Activated CD4-positive, alpha-beta T cell treated with anti-CD3 and anti-CD28 coated beads, Interleukin-2, amount 10 ng/mL, durations not matched to agents 24 days and 14 days (primary cell): ENCODE measurements at regions not wholly inside any gene's neighbourhood (a gene's known extent, or its start where the extent isn't known, plus 50 kb on each side); places are given as distances from the start of the nearest gene placed in this dataset.

Experiments used
- DNase-seq: peaks from one replicate; pipeline ENCODE4 v3.0.0; 2022
- H3K27ac Mint-ChIP-seq: one replicate; pipeline ENCODE4 v1.8.0; 2022; ENCODE audit warnings: mild to moderate bottlenecking, mixed read lengths
- H3K27me3 Mint-ChIP-seq: one replicate; pipeline ENCODE4 v1.8.0; 2022; ENCODE audit warnings: mixed read lengths
- H3K36me3 Mint-ChIP-seq: one replicate; pipeline ENCODE4 v1.8.0; 2022; ENCODE audit warnings: low read depth, mild to moderate bottlenecking, mixed read lengths
- H3K4me1 Mint-ChIP-seq: one replicate; pipeline ENCODE4 v1.8.0; 2021; ENCODE audit warnings: mixed read lengths
- H3K4me3 Mint-ChIP-seq: one replicate; pipeline ENCODE4 v1.8.0; 2022; ENCODE audit warnings: mild to moderate bottlenecking, moderate library complexity, mixed read lengths
- H3K9me3 Mint-ChIP-seq: one replicate; pipeline ENCODE4 v1.8.0; 2021; ENCODE audit warnings: mixed read lengths
- intact Hi-C: fragments of 100-400 bp; cut with micrococcal nuclease; formaldehyde crosslinking; loops from one replicate; pipeline ENCODE4 v1.15.1; 2023

GRCh38 chr9:86471171-86471815 is 117.1 kb upstream of the TUT7 start:
- DNase-seq: no peak
- H3K27me3 Mint-ChIP-seq: peaks cover 9% of the 10 kb centered on the region
- H3K4me3 Mint-ChIP-seq: no peak overlapping the region
- intact Hi-C loops: no loop called here
- H3K36me3 Mint-ChIP-seq: no peaks in the 10 kb centered on the region
- H3K9me3 Mint-ChIP-seq: no peaks in the 10 kb centered on the region
- H3K27ac Mint-ChIP-seq: no peak overlapping the region
- H3K4me1 Mint-ChIP-seq: no peaks in the 10 kb centered on the region

- H3K36me3 Mint-ChIP-seq: no peaks in the 10 kb centered on the region
- no peak overlapping the region for H3K4me3 Mint-ChIP-seq
- intact Hi-C loops: no loop called here
- H3K9me3 Mint-ChIP-seq: no peaks in the 10 kb centered on the region
- no peak overlapping the region for H3K27ac Mint-ChIP-seq
- no peak for DNase-seq
- H3K4me1 Mint-ChIP-seq: no peaks in the 10 kb centered on the region
- peaks cover 8% of the 10 kb centered on the region for H3K27me3 Mint-ChIP-seq
Measured at GRCh38 chr9:86470326-86470725, 116.1 kb upstream of the TUT7 start.

- H3K9me3 Mint-ChIP-seq: no peaks in the 10 kb centered on the region
- H3K4me3 Mint-ChIP-seq: no peak overlapping the region
- H3K27ac Mint-ChIP-seq: no peak overlapping the region
- no peak for DNase-seq
- no peaks in the 10 kb centered on the region for H3K4me1 Mint-ChIP-seq
- H3K27me3 Mint-ChIP-seq: peaks cover 8% of the 10 kb centered on the region
- intact Hi-C loops: no loop called here
- H3K36me3 Mint-ChIP-seq: no peaks in the 10 kb centered on the region
Measured at GRCh38 chr9:86469476-86470250, 115.5 kb upstream of the TUT7 start.

GRCh38 chr9:86464242-86464641 is 110.0 kb upstream of the TUT7 start:
- H3K36me3 Mint-ChIP-seq: no peaks in the 10 kb centered on the region
- H3K4me1 Mint-ChIP-seq: no peaks in the 10 kb centered on the region
- no peak overlapping the region for H3K27ac Mint-ChIP-seq
- no peak for DNase-seq
- intact Hi-C loops: no loop called here
- peaks cover 4% of the 10 kb centered on the region for H3K27me3 Mint-ChIP-seq
- no peak overlapping the region for H3K4me3 Mint-ChIP-seq
- H3K9me3 Mint-ChIP-seq: no peaks in the 10 kb centered on the region

- Mint-ChIP-seq H3K9me3 (no peaks in the 10 kb centered on the region), H3K4me1 (no peaks in the 10 kb centered on the region), H3K27me3 (peaks cover 6% of the 10 kb centered on the region), H3K27ac (no peak overlapping the region), H3K36me3 (no peaks in the 10 kb centered on the region), H3K4me3 (no peak overlapping the region)
- no peak for DNase-seq
- intact Hi-C loops: no loop called here
Measured at GRCh38 chr9:86460216-86461002, 106.2 kb upstream of the TUT7 start.

GRCh38 chr9:86459599-86460155 is 105.5 kb upstream of the TUT7 start:
- no peak for DNase-seq
- no peak overlapping the region for H3K4me3 Mint-ChIP-seq
- H3K36me3 Mint-ChIP-seq: no peaks in the 10 kb centered on the region
- H3K27ac Mint-ChIP-seq: no peak overlapping the region
- no peaks in the 10 kb centered on the region for H3K4me1 Mint-ChIP-seq
- peaks cover 6% of the 10 kb centered on the region for H3K27me3 Mint-ChIP-seq
- H3K9me3 Mint-ChIP-seq: no peaks in the 10 kb centered on the region
- intact Hi-C loops: no loop called here

GRCh38 chr9:86459191-86459590 is 105.0 kb upstream of the TUT7 start:
- intact Hi-C loops: no loop called here
- no peak for DNase-seq
- Mint-ChIP-seq H3K9me3 (no peaks in the 10 kb centered on the region), H3K36me3 (no peaks in the 10 kb centered on the region), H3K27ac (no peak overlapping the region), H3K4me1 (no peaks in the 10 kb centered on the region), H3K4me3 (no peak overlapping the region), H3K27me3 (peaks cover 6% of the 10 kb centered on the region)

GRCh38 chr9:86458191-86458855 is 104.1 kb upstream of the TUT7 start:
- intact Hi-C loops: no loop called here
- Mint-ChIP-seq H3K36me3 (no peaks in the 10 kb centered on the region), H3K4me3 (no peak overlapping the region), H3K4me1 (no peaks in the 10 kb centered on the region), H3K27ac (no peak overlapping the region), H3K9me3 (no peaks in the 10 kb centered on the region), H3K27me3 (peaks cover 6% of the 10 kb centered on the region)
- DNase-seq: no peak

- no peak overlapping the region for H3K4me3 Mint-ChIP-seq
- H3K9me3 Mint-ChIP-seq: no peaks in the 10 kb centered on the region
- intact Hi-C loops: no loop called here
- no peak overlapping the region for H3K27ac Mint-ChIP-seq
- H3K27me3 Mint-ChIP-seq: peaks cover 6% of the 10 kb centered on the region
- no peaks in the 10 kb centered on the region for H3K4me1 Mint-ChIP-seq
- no peaks in the 10 kb centered on the region for H3K36me3 Mint-ChIP-seq
- DNase-seq: no peak
Measured at GRCh38 chr9:86456416-86456815, 102.2 kb upstream of the TUT7 start.

- Mint-ChIP-seq H3K27me3 (peaks cover 6% of the 10 kb centered on the region), H3K27ac (no peak overlapping the region), H3K36me3 (no peaks in the 10 kb centered on the region), H3K4me1 (no peaks in the 10 kb centered on the region), H3K9me3 (no peaks in the 10 kb centered on the region), H3K4me3 (no peak overlapping the region)
- no peak for DNase-seq
- intact Hi-C loops: no loop called here
Measured at GRCh38 chr9:86454701-86455615, 100.7 kb upstream of the TUT7 start.

- H3K4me1 Mint-ChIP-seq: no peaks in the 10 kb centered on the region
- no peak overlapping the region for H3K4me3 Mint-ChIP-seq
- intact Hi-C loops: no loop called here
- DNase-seq: no peak
- H3K27me3 Mint-ChIP-seq: no peaks in the 10 kb centered on the region
- H3K9me3 Mint-ChIP-seq: no peaks in the 10 kb centered on the region
- no peaks in the 10 kb centered on the region for H3K36me3 Mint-ChIP-seq
- H3K27ac Mint-ChIP-seq: no peak overlapping the region
Measured at GRCh38 chr9:86452201-86452828, 98.1 kb upstream of the TUT7 start.

GRCh38 chr9:86449246-86449645 is 95.0 kb upstream of the TUT7 start:
- no peaks in the 10 kb centered on the region for H3K36me3 Mint-ChIP-seq
- no peaks in the 10 kb centered on the region for H3K27me3 Mint-ChIP-seq
- no peaks in the 10 kb centered on the region for H3K4me1 Mint-ChIP-seq
- intact Hi-C loops: no loop called here
- H3K27ac Mint-ChIP-seq: no peak overlapping the region
- no peaks in the 10 kb centered on the region for H3K9me3 Mint-ChIP-seq
- DNase-seq: no peak
- H3K4me3 Mint-ChIP-seq: no peak overlapping the region
